ENCODE measurements at regions not wholly inside any gene's neighbourhood (a gene's known extent, or its start where the extent isn't known, plus 50 kb on each side); places are given as distances from the start of the nearest gene placed in this dataset.

GRCh38 chr14:85934886-85935254, 404.9 kb downstream of the FLRT2 start:
- TF ChIP-seq, protein P1, sequence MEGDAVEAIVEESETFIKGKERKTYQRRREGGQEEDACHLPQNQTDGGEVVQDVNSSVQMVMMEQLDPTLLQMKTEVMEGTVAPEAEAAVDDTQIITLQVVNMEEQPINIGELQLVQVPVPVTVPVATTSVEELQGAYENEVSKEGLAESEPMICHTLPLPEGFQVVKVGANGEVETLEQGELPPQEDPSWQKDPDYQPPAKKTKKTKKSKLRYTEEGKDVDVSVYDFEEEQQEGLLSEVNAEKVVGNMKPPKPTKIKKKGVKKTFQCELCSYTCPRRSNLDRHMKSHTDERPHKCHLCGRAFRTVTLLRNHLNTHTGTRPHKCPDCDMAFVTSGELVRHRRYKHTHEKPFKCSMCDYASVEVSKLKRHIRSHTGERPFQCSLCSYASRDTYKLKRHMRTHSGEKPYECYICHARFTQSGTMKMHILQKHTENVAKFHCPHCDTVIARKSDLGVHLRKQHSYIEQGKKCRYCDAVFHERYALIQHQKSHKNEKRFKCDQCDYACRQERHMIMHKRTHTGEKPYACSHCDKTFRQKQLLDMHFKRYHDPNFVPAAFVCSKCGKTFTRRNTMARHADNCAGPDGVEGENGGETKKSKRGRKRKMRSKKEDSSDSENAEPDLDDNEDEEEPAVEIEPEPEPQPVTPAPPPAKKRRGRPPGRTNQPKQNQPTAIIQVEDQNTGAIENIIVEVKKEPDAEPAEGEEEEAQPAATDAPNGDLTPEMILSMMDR (IDR thresholded peaks at IDR 0.05; ENCODE audit: low read depth, low read length, poor library complexity, severe bottlenecking) = no peak
- TF ChIP-seq EZH2phosphoT487 (IDR thresholded peaks at IDR 0.05; ENCODE audit: borderline replicate concordance, low read length) = no peak
